Urinary bladder (tissue), 3 donors: ENCODE measurements at regions not wholly inside any gene's neighbourhood (a gene's known extent, or its start where the extent isn't known, plus 50 kb on each side); places are given as distances from the start of the nearest gene placed in this dataset.
"Not testable (repeated sequence)": the region's sequence is repeated elsewhere in the genome, so short reads cannot be mapped to it uniquely, and the experiment has no call there.

Experiments
- DNase-seq: peaks from one replicate; pipeline ENCODE4 v3.0.0-alpha.2; 2015; ENCODE audit errors: extremely low spot score
- H3K27ac ChIP-seq: one replicate; pipeline ENCODE4 v1.5.1; 2013; ENCODE audit warnings: low read depth, mild to moderate bottlenecking, moderate library complexity
- H3K36me3 ChIP-seq: one replicate; pipeline ENCODE4 v1.6.1; 2013; ENCODE audit warnings: mild to moderate bottlenecking, moderate library complexity; ENCODE audit not compliant: insufficient read depth
- H3K4me1 ChIP-seq: one replicate; pipeline ENCODE4 v1.6.1; 2013; ENCODE audit warnings: mild to moderate bottlenecking, moderate library complexity; ENCODE audit not compliant: insufficient read depth
- H3K4me3 ChIP-seq: one replicate; pipeline ENCODE4 v1.5.1; 2013; ENCODE audit warnings: low read depth, low read length
- WGBS: extraction: QIAGEN DNeasy Blood & Tissue Kit; methylation state at CpG from one replicate; pipeline ENCODE4 v1.1.7; 2013; 5-methylcytosine and 5-hydroxymethylcytosine counted together
- donor health status: healthy with polysubstance abuse.
- donor health status: healthy.

DNA sequence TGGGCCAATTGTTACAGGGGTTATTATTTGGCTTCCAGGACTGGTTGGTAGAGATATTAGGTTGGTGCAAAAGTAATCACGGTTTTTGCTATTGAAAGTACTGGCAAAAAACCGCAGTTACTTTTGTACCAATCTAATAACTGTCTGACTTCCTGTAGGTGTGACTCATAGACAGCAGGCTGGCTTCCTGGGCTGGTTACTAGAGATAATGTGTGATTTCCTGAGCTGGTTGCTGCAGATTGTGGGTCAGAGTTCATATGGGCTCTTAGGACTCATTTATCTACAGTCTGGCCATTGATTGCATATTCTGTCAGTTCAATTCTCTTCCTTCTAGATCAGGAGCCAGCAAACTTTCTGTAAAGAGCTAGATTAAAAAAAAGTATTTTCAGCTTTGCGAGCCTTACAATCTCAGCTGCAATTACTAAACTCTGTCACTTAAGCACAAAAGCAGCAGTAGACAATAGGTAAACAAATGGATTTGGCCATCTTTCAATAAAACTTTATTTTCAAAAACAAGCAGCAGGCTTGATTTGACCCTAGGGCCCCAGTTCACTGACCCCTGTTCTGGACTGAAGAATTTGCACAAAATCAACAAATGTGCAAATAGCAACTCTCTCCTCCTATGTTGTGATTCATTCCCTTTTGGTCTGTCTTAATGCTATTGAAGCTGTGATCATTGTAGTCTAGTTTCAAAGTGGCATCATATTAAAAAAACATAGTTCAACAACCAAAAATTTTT, 50.8 kb upstream of the BOD1L1 start:
- H3K4me1 ChIP-seq = no peaks in the 10 kb centered on the region
- 87% methylated on average over 3 of the region's 3 CpGs for WGBS
- no peak overlapping the region for H3K4me3 ChIP-seq
- no peaks in the 10 kb centered on the region for H3K36me3 ChIP-seq
- DNase-seq = no peak
- no peak overlapping the region for H3K27ac ChIP-seq

DNA sequence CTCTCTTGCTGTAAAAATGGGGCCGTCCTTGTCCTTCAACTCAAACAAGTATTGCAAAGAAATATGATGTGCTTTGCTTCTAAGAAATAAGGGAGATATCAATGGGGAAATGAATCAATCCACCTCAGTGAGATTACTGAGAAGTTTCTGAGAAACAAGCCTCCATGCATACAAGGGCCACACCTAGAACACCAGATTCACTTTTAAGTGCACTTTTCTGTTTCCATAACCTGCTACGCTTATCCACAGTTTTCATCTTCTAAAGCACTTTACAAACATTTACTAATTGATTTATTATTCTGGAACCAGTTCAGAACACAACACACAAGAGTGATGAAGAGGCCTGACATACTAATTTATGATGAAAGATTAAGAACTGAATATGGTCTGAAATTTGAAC, 54.0 kb upstream of the BOD1L1 start:
- Histone ChIP-seq H3K27ac (no peak overlapping the region), H3K36me3 (no peaks in the 10 kb centered on the region), H3K4me1 (no peaks in the 10 kb centered on the region), H3K4me3 (no peak overlapping the region)
- 81% methylated on average over 2 of the region's 2 CpGs for WGBS
- no peak for DNase-seq

DNA sequence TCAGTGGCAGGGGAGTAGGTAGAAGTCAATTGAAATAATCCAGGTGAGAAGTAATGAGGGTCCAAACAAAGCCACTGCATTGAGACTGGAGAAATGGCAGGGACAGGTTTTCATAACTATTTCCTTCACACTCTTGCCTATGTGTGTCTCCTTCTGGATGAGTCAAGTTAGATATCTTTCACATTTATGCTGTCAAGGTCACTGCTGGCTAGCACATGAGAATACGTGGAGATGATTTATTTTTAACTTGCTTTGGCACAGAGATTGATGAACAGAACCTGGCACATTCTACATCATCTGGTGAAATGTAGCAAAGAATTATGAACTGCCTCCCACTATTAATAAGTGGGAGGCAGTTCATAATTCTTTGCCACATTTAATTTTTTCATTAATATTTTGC, 66.7 kb upstream of the BOD1L1 start:
- DNase-seq = no peak

DNA sequence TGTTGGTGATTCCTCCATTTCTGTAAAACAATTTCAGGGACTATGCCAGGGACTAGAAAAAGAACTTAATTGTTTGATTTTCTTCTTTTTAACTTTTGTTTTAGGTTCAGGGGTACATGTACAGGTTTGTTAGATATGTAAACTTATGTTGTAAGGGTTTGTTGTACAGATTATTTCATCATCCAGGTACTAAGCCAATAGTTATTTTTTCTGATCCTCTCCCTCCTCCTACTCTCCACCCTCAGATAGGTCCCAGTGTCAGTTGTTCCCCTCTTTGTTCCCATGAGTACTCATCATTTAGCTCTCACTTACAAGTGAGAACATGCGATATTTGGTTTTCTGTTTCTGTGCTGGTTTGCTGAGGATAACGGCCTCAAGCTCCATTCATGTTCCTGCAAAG, 70.8 kb upstream of the BOD1L1 start:
- DNase-seq = no peak
- no peak overlapping the region for H3K27ac ChIP-seq
- H3K4me3 ChIP-seq = no peak overlapping the region
- 92% methylated on average over 2 of the region's 2 CpGs for WGBS
- no peaks in the 10 kb centered on the region for H3K36me3 ChIP-seq
- H3K4me1 ChIP-seq = no peaks in the 10 kb centered on the region

More for the DNA sequence above, 66.7 kb upstream of the BOD1L1 start:
- no peak overlapping the region for H3K27ac ChIP-seq
- 60% methylated on average over 1 of the region's 1 CpG for WGBS
- H3K36me3 ChIP-seq = no peaks in the 10 kb centered on the region
- no peak overlapping the region for H3K4me3 ChIP-seq
- H3K4me1 ChIP-seq = no peaks in the 10 kb centered on the region

DNA sequence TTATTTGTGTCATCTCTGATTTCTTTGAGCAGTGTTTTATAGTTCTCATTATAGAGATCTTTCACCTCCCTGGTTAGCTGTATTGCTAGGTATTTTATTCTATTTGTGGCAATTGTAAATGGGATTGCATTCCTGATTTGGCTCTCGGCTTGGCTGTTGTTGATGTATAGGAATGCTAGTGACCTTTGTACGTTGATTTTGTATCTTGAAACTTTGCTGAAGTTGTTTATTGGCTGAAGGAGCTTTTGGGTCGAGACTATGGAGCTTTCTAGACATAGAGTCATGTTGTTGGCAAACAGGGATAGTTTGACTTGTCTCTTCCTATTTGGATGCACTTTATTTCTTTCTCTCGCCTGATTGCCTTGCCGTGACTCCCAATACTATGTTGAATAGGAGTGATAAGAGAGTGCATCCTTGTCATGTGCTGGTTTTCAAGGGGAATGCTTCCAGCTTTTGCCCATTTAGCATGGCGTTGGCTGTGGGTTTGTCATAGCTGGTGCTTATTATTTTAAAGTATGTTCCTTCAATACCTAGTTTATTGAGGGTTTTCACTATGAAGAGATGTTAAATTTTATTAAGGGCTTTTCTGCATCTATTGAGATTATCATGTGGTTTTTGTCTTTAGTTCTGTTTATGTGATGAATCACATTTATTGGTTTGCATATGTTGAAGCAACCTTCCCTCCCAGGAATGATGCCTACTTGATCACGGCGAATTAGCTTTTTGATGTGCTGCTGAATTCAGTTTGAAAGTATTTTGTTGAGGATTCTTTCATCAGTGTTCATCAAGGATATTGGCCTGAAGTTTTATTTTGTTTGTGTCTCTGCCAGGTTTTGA, 72.7 kb upstream of the BOD1L1 start:
- no peaks in the 10 kb centered on the region for H3K4me1 ChIP-seq
- WGBS = 58% methylated on average over 8 of the region's 8 CpGs

DNA sequence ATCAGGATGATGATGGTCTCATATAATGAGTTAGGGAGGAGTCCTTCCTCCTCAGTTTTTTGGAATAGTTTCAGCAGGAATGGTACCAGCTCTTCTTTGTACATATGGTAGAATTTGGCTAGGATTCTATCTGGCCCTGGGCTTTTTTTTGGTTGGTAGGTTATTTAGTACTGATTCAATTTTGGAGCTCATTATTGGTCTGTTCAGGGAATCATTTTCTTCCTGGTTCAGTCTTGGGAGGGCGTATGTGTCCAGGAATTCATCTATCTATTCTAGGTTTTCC, 73.3 kb upstream of the BOD1L1 start:
- DNase-seq, H3K27ac ChIP-seq, H3K4me3 ChIP-seq, H3K36me3 ChIP-seq, H3K4me1 ChIP-seq: not testable (repeated sequence)
- 83% methylated on average over 1 of the region's 1 CpG for WGBS

More for the DNA sequence above, 72.7 kb upstream of the BOD1L1 start:
- Histone ChIP-seq H3K36me3 (no peaks in the 10 kb centered on the region), H3K4me3 (no peak overlapping the region), H3K27ac (no peak overlapping the region)
- DNase-seq = no peak

DNA sequence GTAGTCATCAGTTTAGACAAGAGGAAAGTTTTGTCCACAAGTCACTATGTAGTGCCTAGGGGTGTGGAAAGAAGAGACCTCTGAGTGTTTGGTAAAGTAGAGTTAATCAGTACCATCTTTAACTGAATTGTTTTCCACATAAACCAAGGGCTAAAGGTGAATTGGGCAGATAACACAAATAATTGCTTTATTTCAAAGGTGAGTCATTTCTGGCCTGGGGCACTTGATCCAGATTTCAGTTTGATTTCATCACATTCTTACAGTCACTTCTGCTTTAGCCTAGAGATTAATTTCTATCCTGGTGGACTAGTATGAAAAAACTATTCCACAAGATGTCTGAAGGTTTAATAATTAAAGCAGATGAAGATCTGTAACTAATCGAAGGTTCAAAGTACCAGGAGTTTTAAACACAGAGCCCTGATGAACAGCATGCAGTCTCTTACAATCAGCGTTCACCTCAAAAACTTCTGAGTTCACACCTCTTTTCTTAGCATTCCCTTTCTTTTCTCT, 74.5 kb upstream of the BOD1L1 start:
- H3K4me3 ChIP-seq = no peak overlapping the region
- DNase-seq = no peak
- H3K27ac ChIP-seq = no peak overlapping the region
- no peaks in the 10 kb centered on the region for H3K4me1 ChIP-seq
- H3K36me3 ChIP-seq = no peaks in the 10 kb centered on the region
- WGBS = 68% methylated on average over 2 of the region's 2 CpGs

DNA sequence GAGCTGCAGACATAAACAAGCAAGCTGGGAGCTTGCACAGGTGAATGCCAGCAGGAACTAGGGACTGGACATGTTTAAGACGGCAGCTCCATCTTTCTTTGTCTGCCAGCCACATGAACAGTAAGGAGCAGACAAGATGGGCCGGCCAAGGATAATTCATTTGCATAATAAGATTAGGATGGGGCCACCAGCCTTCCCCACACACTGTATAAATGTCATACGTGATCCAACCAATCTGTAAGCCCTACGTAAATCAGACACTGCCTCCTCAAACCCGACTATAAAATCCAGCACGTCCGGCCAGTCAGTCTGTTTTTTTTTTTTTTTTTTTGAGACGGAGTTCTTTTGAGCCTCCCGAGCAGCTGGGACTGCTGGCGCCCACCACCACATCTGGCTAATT, 75.6 kb upstream of the BOD1L1 start:
- DNase-seq = no peak
- no peak overlapping the region for H3K4me3 ChIP-seq
- 29% methylated on average over 10 of the region's 10 CpGs for WGBS

DNA sequence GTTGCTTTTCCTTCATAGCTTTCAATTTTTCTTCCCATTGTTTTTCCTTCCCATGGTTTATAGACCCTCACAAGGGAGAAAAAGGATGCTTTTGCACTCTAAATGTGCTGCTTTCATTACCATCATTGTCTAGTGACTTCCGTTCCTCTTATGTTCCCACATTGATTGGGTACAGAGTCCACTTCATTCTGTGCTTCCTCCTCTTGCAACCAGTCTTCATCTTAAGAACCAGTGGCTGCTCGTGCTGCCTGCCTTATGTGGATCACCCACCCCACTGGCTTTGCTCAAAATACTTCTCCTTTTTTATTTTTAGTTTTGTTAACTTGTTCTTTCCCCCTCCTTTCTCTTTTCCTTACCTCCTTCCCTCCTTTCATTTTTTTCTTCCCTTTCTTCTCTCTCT, 76.5 kb upstream of the BOD1L1 start:
- DNase-seq = no peak
- WGBS = 70% methylated on average over 2 of the region's 2 CpGs
- no peaks in the 10 kb centered on the region for H3K36me3 ChIP-seq

More for the DNA sequence above, 75.6 kb upstream of the BOD1L1 start:
- Histone ChIP-seq H3K36me3 (no peaks in the 10 kb centered on the region), H3K4me1 (no peaks in the 10 kb centered on the region), H3K27ac (no peak overlapping the region)

DNA sequence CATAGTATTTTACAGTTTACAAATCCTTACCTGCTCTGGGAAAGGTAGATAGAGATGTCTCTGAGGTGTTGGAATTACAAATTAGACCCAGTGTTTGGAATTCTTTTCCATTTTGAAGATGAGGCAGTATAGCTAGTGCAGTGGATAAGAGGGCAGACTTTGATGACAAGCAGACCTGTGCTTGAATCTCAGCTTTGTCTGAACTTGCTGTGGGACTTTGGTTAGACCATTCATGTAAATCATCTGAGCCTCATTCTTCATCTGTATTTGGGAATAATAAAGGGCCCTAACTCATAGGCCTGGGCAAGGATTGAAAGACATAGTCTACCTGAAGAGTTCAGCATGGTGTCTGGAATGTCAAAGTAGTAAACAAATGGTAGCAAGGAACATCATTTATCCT, 77.2 kb upstream of the BOD1L1 start:
- DNase-seq = no peak

More for the DNA sequence above, 76.5 kb upstream of the BOD1L1 start:
- Histone ChIP-seq H3K4me3 (no peak overlapping the region), H3K27ac (no peak overlapping the region), H3K4me1 (no peaks in the 10 kb centered on the region)

DNA sequence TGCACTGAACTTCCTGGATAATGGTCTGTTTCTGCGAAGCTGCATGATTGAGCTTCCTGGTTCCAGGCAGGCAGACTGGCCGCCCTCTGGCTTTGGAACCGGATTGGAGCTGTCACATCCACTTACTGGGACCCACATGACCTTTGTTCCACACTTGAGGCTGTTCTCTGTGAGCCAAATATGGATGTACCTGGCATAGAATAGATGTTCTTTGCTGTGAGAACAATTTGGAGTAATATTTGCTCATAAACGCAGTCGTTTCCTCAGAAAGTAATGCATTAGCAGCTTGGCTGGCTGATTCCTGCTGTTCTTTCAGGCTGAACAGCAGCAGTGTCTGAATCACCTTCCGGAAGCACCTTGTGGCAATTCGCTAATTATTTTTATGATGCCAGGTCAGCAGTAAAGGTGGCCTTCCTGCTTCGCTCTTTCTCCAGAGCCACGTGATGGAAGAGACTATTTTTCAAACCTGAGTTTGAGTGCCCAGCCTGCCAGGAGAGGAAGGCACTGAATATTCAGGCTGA, 78.1 kb upstream of the BOD1L1 start:
- 44% methylated on average over 9 of the region's 9 CpGs for WGBS
- DNase-seq = no peak
- H3K4me1 ChIP-seq = no peaks in the 10 kb centered on the region
- no peaks in the 10 kb centered on the region for H3K36me3 ChIP-seq
- no peak overlapping the region for H3K4me3 ChIP-seq
- no peak overlapping the region for H3K27ac ChIP-seq

More for the DNA sequence above, 77.2 kb upstream of the BOD1L1 start:
- no peaks in the 10 kb centered on the region for H3K4me1 ChIP-seq
- no peak overlapping the region for H3K4me3 ChIP-seq
- H3K27ac ChIP-seq = no peak overlapping the region
- H3K36me3 ChIP-seq = no peaks in the 10 kb centered on the region

DNA sequence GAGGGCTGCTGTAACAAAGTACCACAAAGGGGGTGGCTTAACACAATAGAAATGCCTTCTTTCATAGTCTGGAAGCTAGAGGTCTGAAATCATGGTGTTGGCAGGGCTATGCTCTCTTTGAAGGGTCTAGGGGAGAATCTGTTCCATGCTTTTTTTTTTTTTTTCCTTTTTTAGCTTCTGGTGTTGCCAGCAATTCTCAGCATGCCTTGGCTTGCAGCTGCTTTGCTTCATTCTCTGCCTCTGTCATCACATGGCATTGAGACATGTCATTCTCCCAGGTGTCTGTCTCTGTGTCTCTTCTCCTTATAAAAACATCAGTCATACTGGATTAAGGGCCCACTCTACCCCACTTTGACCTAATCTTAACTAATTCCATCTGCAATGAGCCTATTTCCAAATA, 78.6 kb upstream of the BOD1L1 start:
- Histone ChIP-seq H3K36me3 (no peaks in the 10 kb centered on the region), H3K4me3 (no peak overlapping the region), H3K27ac (no peak overlapping the region), H3K4me1 (no peaks in the 10 kb centered on the region)
- no peak for DNase-seq

DNA sequence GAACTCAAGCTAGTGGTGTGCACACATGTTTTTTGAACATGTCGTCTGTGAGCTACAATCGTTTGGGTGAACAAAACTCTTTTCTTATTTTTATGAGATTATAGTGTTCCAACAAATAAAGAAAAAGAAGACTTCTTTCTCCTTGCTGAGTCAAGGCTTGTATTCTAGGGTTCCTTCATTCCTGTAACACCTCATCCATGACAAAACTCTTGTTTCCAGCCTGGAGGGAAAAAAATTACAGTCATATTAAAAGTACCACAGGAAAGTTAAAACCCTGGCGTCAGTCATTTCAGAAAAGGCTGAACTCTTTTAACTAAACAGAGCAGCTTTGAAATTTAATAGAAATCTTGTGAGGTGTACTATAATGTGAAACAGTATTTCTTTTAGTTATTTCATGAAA, 79.2 kb upstream of the BOD1L1 start:
- WGBS = 36% methylated on average over 3 of the region's 3 CpGs
- H3K4me3 ChIP-seq = no peak overlapping the region
- no peak for DNase-seq
- no peaks in the 10 kb centered on the region for H3K36me3 ChIP-seq
- no peaks in the 10 kb centered on the region for H3K4me1 ChIP-seq
- H3K27ac ChIP-seq = no peak overlapping the region

DNA sequence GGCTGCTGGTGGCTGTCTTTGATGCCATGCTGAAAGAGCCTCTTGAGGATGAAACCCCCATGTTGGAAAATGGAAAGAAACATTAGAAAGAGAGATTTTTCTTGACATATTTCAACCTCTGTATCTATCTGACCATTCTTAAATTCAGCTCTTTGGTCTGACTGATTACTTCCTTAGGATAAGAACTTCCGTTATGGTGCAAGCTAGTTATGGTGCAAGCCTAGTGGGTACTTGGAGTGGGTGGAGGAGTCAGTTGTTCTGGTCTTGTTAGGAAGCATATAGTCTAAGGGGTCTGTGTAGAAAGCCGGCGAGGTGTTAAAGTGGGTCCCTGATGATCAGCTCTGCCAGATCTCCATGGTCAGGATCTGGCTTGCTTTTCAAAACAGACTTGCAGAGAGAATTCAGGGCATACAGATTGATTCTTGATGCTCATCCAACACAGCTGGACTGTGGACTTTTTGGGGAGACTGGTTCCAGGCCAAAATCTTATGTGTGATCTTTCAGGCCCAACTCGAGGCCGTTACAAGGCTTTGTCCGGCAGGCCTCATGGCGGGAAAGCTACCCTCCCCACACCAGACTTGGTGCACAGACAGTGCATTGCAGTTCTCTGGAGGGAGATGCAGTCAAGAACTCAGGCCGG, 82.8 kb upstream of the BOD1L1 start:
- 89% methylated on average over 8 of the region's 8 CpGs for WGBS
- no peak for DNase-seq
- no peak overlapping the region for H3K4me3 ChIP-seq
- no peaks in the 10 kb centered on the region for H3K4me1 ChIP-seq
- H3K36me3 ChIP-seq = no peaks in the 10 kb centered on the region
- no peak overlapping the region for H3K27ac ChIP-seq
